Lung microvascular endothelial cell (primary cell): ENCODE measurements at regions not wholly inside any gene's neighbourhood (a gene's known extent, or its start where the extent isn't known, plus 50 kb on each side); places are given as distances from the start of the nearest gene placed in this dataset.

ENCODE experiments used
- DNase-seq, 2 donors: peaks; one replicate each; pipeline versions ENCODE4 v3.0.0 to v3.0.0-alpha.2; 2010; ENCODE audit warnings: low read depth in 2 of 2

- DNase-seq = no peak
Observed at GRCh38 chr11:115792903-115793302, 288.7 kb upstream of the CADM1 start.

- no peak for DNase-seq
Observed at GRCh38 chr11:115787302-115787701, 283.1 kb upstream of the CADM1 start.

GRCh38 chr11:115784796-115785521, 280.7 kb upstream of the CADM1 start:
- DNase-seq = peak in 1 of 2 donors; percentile 22

GRCh38 chr11:115780646-115781362, 276.6 kb upstream of the CADM1 start:
- DNase-seq = no peak

GRCh38 chr11:115778928-115779650, 274.9 kb upstream of the CADM1 start:
- no peak for DNase-seq

- DNase-seq = no peak
Observed at GRCh38 chr11:115776916-115777315, 272.7 kb upstream of the CADM1 start.

- no peak for DNase-seq
Observed at GRCh38 chr11:115775846-115776245, 271.6 kb upstream of the CADM1 start.

GRCh38 chr11:115774756-115775155, 270.5 kb upstream of the CADM1 start:
- DNase-seq = no peak

- DNase-seq = no peak
Observed at GRCh38 chr11:115769891-115770290, 265.7 kb upstream of the CADM1 start.

GRCh38 chr11:115767883-115768282, 263.7 kb upstream of the CADM1 start:
- no peak for DNase-seq

- DNase-seq = no peak
Observed at GRCh38 chr11:115767047-115767802, 263.0 kb upstream of the CADM1 start.

GRCh38 chr11:115766561-115766960, 262.3 kb upstream of the CADM1 start:
- no peak for DNase-seq

- no peak for DNase-seq
Observed at GRCh38 chr11:115765803-115766239, 261.6 kb upstream of the CADM1 start.

GRCh38 chr11:115764176-115764575, 260.0 kb upstream of the CADM1 start:
- no peak for DNase-seq

GRCh38 chr11:115761817-115762216, 257.6 kb upstream of the CADM1 start:
- DNase-seq = no peak

- no peak for DNase-seq
Observed at GRCh38 chr11:115761348-115761747, 257.1 kb upstream of the CADM1 start.

- no peak for DNase-seq
Observed at GRCh38 chr11:115760461-115761320, 256.5 kb upstream of the CADM1 start.

- no peak for DNase-seq
Observed at GRCh38 chr11:115759622-115760460, 255.6 kb upstream of the CADM1 start.

- DNase-seq = no peak
Observed at GRCh38 chr11:115758011-115758410, 253.8 kb upstream of the CADM1 start.
